Activated CD8-positive, alpha-beta T cell treated with anti-CD3 and anti-CD28 coated beads for 36 hours (primary cell): ENCODE measurements at regions not wholly inside any gene's neighbourhood (a gene's known extent, or its start where the extent isn't known, plus 50 kb on each side); places are given as distances from the start of the nearest gene placed in this dataset.

ENCODE experiments used
- ATAC-seq: fragments of 200-7000 bp; cut with Tn5 transposase; one replicate; pipeline ENCODE4 v1.10.0; 2021; ENCODE audit warnings: mild to moderate bottlenecking, moderate library complexity
- CTCF ChIA-PET: fragments of 350-600 bp; sonication (Branson Sonifier 250); formaldehyde crosslinking; loops from one replicate; lab custom pipeline; 2021; ENCODE audit warnings: antibody characterized with exemption; lab: Charles Lee
- POLR2A ChIA-PET: fragments of 350-600 bp; sonication (Branson Sonifier 250); formaldehyde crosslinking; loops from one replicate; lab custom pipeline; 2021; ENCODE audit warnings: antibody characterized with exemption; lab: Charles Lee
- DNase-seq: peaks from one replicate; pipeline ENCODE4 v3.0.0-alpha.2; 2020
- H3K27ac Mint-ChIP-seq: one replicate; pipeline ENCODE4 v1.8.0; 2021; ENCODE audit warnings: mild to moderate bottlenecking, mixed read lengths
- H3K27me3 Mint-ChIP-seq: one replicate; pipeline ENCODE4 v1.8.0; 2021; ENCODE audit warnings: mixed read lengths
- H3K36me3 Mint-ChIP-seq: one replicate; pipeline ENCODE4 v1.8.0; 2021; ENCODE audit warnings: low read depth, mixed read lengths
- H3K4me1 Mint-ChIP-seq: one replicate; pipeline ENCODE4 v1.8.0; 2021; ENCODE audit warnings: low read depth, mixed read lengths
- H3K4me3 Mint-ChIP-seq: one replicate; pipeline ENCODE4 v1.8.0; 2021; ENCODE audit warnings: mild to moderate bottlenecking, moderate library complexity, mixed read lengths
- H3K9me3 Mint-ChIP-seq: one replicate; pipeline ENCODE4 v1.8.0; 2021; ENCODE audit warnings: mixed read lengths
- CTCF ChIP-seq: fragments of 200-600 bp; IDR thresholded peaks from one replicate; pipeline ENCODE4 v1.8.0; 2022; ENCODE audit warnings: antibody characterized with exemption, mild to moderate bottlenecking
- intact Hi-C: fragments of 100-400 bp; cut with micrococcal nuclease; formaldehyde crosslinking; loops from one replicate; pipeline ENCODE4 v1.10.0; 2022

GRCh38 chr5:20648981-20649380 lies 661.0 kb upstream of the CDH18 start:
- H3K9me3 Mint-ChIP-seq = peaks cover 33% of the 10 kb centered on the region
- H3K27ac Mint-ChIP-seq = no peak overlapping the region
- CTCF ChIA-PET = no interaction called here
- no peak for DNase-seq
- POLR2A ChIA-PET = no interaction called here
- no peak for ATAC-seq
- no peaks in the 10 kb centered on the region for H3K4me1 Mint-ChIP-seq
- H3K36me3 Mint-ChIP-seq = no peaks in the 10 kb centered on the region
- intact Hi-C loops = no loop called here
- no peak overlapping the region for H3K4me3 Mint-ChIP-seq
- no peaks in the 10 kb centered on the region for H3K27me3 Mint-ChIP-seq
- TF ChIP-seq CTCF = no peak

- no peak for ATAC-seq
- H3K4me3 Mint-ChIP-seq = no peak overlapping the region
- H3K9me3 Mint-ChIP-seq = peaks cover 3% of the 10 kb centered on the region
- TF ChIP-seq CTCF = no peak
- H3K36me3 Mint-ChIP-seq = no peaks in the 10 kb centered on the region
- no peak for DNase-seq
- H3K4me1 Mint-ChIP-seq = no peaks in the 10 kb centered on the region
- CTCF ChIA-PET = no interaction called here
- no peak overlapping the region for H3K27ac Mint-ChIP-seq
- H3K27me3 Mint-ChIP-seq = no peaks in the 10 kb centered on the region
- intact Hi-C loops = no loop called here
- POLR2A ChIA-PET = no interaction called here
These were observed 648.7 kb upstream of the CDH18 start for GRCh38 chr5:20636686-20637085.

- H3K36me3 Mint-ChIP-seq = no peaks in the 10 kb centered on the region
- H3K27me3 Mint-ChIP-seq = no peaks in the 10 kb centered on the region
- no peak overlapping the region for H3K4me3 Mint-ChIP-seq
- no peak for TF ChIP-seq CTCF
- H3K27ac Mint-ChIP-seq = no peak overlapping the region
- CTCF ChIA-PET = no interaction called here
- DNase-seq (no peak), ATAC-seq (no peak)
- H3K4me1 Mint-ChIP-seq = no peaks in the 10 kb centered on the region
- POLR2A ChIA-PET = no interaction called here
- H3K9me3 Mint-ChIP-seq = peaks cover 6% of the 10 kb centered on the region
- intact Hi-C loops = no loop called here
These were observed 631.6 kb upstream of the CDH18 start for GRCh38 chr5:20619591-20619990.

GRCh38 chr5:20618340-20618739 lies 630.3 kb upstream of the CDH18 start:
- no peak for ATAC-seq
- no peaks in the 10 kb centered on the region for H3K4me1 Mint-ChIP-seq
- CTCF ChIA-PET = no interaction called here
- intact Hi-C loops = no loop called here
- POLR2A ChIA-PET = no interaction called here
- no peak overlapping the region for H3K4me3 Mint-ChIP-seq
- H3K27me3 Mint-ChIP-seq = no peaks in the 10 kb centered on the region
- no peak for DNase-seq
- H3K27ac Mint-ChIP-seq = no peak overlapping the region
- no peaks in the 10 kb centered on the region for H3K36me3 Mint-ChIP-seq
- H3K9me3 Mint-ChIP-seq = peaks cover 6% of the 10 kb centered on the region
- TF ChIP-seq CTCF = no peak

GRCh38 chr5:20617841-20618240 lies 629.8 kb upstream of the CDH18 start:
- ATAC-seq (no peak), DNase-seq (no peak)
- Mint-ChIP-seq H3K27me3 (no peaks in the 10 kb centered on the region), H3K27ac (no peak overlapping the region), H3K36me3 (no peaks in the 10 kb centered on the region), H3K9me3 (peaks cover 6% of the 10 kb centered on the region), H3K4me3 (no peak overlapping the region), H3K4me1 (no peaks in the 10 kb centered on the region)
- ChIA-PET CTCF (no interaction called here), POLR2A (no interaction called here)
- no peak for TF ChIP-seq CTCF
- intact Hi-C loops = no loop called here
